WTC11 (cell line): ENCODE measurements at regions not wholly inside any gene's neighbourhood (a gene's known extent, or its start where the extent isn't known, plus 50 kb on each side); places are given as distances from the start of the nearest gene placed in this dataset.

ENCODE experiments used
- CREM ChIP-seq: sonication (generic); formaldehyde crosslinking; IDR thresholded peaks from 2 replicates; pipeline ENCODE4 v1.8.1; 2022; ENCODE audit warnings: mild to moderate bottlenecking, missing genetic modification reagents, moderate library complexity
- NR3C1 ChIP-seq: sonication (generic); formaldehyde crosslinking; conservative IDR thresholded peaks from 2 replicates; pipeline ENCODE4 v1.8.1; 2023; ENCODE audit warnings: low read depth, mild to moderate bottlenecking, missing genetic modification reagents
- ZNF121 ChIP-seq: sonication (generic); formaldehyde crosslinking; IDR thresholded peaks from 2 replicates; pipeline ENCODE4 v1.8.0; 2023; ENCODE audit warnings: missing genetic modification reagents
- ZNF317 ChIP-seq: sonication (generic); formaldehyde crosslinking; IDR thresholded peaks from 2 replicates; pipeline ENCODE4 v1.8.1; 2023; ENCODE audit warnings: low read depth, mild to moderate bottlenecking, moderate library complexity, missing genetic modification reagents, borderline replicate concordance
- ZNF416 ChIP-seq: fragments of 250-450 bp; sonication (Bioruptor Pico); IDR thresholded peaks from 2 replicates; pipeline ENCODE4 v1.9.0; 2021; ENCODE audit warnings: mild to moderate bottlenecking, inconsistent platforms
- TF ChIP-seq, protein P1 (sequence below): sonication (generic); formaldehyde crosslinking; IDR thresholded peaks from 2 replicates; pipeline ENCODE4 v1.8.0; 2022; ENCODE audit warnings: mild to moderate bottlenecking, missing genetic modification reagents

DNA sequence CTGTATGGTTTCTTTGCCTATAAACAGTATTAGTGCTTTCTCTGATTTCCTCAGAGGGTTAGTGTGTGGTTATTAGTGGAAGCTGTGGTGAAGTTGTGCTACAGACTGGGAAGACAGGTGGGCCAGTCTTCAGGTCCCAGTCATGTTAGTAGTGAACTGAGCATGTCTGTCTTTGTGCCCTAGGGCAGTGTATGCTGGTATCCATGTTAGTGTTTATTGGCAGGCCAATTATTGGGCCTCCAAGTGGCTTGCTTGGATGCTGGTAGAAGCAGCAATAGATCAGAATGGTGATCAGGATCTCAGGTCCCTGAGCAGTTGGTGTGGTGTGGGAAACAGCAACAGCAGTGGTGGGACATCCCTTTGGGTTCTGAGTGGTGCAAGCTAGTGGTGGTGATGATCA is 137.6 kb downstream of the OTOR start:
- TF ChIP-seq, protein P1, sequence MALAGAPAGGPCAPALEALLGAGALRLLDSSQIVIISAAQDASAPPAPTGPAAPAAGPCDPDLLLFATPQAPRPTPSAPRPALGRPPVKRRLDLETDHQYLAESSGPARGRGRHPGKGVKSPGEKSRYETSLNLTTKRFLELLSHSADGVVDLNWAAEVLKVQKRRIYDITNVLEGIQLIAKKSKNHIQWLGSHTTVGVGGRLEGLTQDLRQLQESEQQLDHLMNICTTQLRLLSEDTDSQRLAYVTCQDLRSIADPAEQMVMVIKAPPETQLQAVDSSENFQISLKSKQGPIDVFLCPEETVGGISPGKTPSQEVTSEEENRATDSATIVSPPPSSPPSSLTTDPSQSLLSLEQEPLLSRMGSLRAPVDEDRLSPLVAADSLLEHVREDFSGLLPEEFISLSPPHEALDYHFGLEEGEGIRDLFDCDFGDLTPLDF (CRISPR knock-in tag): no peak
- TF ChIP-seq ZNF121: no peak
- TF ChIP-seq CREM: no peak
- TF ChIP-seq ZNF317 (CRISPR knock-in tag): no peak
- TF ChIP-seq ZNF416: no peak
- TF ChIP-seq NR3C1 (CRISPR knock-in tag): no peak
